ENCODE measurements at regions not wholly inside any gene's neighbourhood (a gene's known extent, or its start where the extent isn't known, plus 50 kb on each side); places are given as distances from the start of the nearest gene placed in this dataset.

DNA sequence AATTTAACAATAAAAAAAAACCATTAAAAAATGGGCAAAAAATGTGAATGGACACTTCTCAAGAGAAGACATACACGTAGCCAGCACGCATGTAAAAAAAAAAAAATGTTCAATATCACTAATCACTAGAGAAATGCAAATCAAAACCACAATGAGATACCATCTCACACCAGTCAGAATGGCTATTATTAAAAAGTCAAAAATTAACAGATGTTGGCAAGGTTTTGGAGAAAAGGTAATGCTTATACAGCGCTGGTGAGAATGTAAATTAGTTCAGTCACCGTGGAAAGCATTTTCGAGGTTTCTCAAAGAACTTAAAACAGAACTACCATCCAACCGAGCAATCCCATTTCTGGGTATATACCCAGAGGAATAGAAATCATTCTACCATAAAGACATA, 1091.5 kb upstream of the B3GALT2 start:
- H3K36me3 Mint-ChIP-seq (ENCODE audit: unreplicated experiment): no peaks in the 10 kb centered on the region
- TF ChIP-seq, protein P1, sequence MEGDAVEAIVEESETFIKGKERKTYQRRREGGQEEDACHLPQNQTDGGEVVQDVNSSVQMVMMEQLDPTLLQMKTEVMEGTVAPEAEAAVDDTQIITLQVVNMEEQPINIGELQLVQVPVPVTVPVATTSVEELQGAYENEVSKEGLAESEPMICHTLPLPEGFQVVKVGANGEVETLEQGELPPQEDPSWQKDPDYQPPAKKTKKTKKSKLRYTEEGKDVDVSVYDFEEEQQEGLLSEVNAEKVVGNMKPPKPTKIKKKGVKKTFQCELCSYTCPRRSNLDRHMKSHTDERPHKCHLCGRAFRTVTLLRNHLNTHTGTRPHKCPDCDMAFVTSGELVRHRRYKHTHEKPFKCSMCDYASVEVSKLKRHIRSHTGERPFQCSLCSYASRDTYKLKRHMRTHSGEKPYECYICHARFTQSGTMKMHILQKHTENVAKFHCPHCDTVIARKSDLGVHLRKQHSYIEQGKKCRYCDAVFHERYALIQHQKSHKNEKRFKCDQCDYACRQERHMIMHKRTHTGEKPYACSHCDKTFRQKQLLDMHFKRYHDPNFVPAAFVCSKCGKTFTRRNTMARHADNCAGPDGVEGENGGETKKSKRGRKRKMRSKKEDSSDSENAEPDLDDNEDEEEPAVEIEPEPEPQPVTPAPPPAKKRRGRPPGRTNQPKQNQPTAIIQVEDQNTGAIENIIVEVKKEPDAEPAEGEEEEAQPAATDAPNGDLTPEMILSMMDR (IDR thresholded peaks at IDR 0.05; ENCODE audit: partially characterized antibody, unreplicated experiment): no peak
- H3K27ac Mint-ChIP-seq (ENCODE audit: unreplicated experiment): no peak overlapping the region
- no peak for DNase-seq
- no peak overlapping the region for H3K4me3 Mint-ChIP-seq (ENCODE audit: unreplicated experiment)
- peaks cover 4% of the 10 kb centered on the region for H3K9me3 Mint-ChIP-seq (ENCODE audit: unreplicated experiment)
- H3K27me3 Mint-ChIP-seq (ENCODE audit: unreplicated experiment): no peaks in the 10 kb centered on the region
- H3K4me1 Mint-ChIP-seq (ENCODE audit: low read depth, unreplicated experiment): no peaks in the 10 kb centered on the region

DNA sequence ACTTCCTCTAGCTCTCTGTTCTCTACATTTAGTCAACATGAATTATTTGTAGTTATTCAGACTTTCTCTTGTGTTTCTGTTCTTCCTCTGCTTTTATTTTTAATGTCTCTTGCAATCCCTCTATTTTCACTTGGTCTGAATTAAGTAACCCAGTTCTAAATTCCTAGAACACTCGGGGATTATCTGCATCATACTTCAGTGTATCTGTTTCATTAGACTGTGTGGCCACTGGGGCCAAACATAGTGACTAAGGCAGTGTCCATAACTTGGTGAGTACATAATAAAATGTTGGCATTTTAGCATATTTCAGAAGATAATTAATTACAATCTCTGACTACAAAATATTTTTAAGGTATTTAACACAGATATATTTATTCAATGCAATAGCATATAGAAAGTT, 1087.2 kb upstream of the B3GALT2 start:
- H3K27ac Mint-ChIP-seq (ENCODE audit: unreplicated experiment): no peak overlapping the region

DNA sequence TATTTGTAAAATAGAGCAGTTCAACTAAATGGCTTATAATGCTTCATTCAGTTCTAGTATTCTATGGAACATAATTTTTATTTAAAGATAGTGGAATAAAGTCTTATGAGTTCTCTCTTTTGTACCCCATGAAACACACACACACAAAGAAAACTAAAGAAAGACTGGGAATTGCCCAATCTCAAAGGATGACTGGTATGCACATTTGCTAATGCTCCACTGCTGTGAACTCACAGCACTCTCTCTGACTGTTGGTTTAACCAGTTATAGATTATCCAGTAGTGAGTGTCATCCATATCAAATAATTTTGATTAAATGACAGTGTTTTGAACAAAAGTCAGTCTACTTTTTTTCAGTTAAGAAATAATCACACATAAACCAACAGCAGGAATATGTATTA, 1082.4 kb upstream of the B3GALT2 start:
- Mint-ChIP-seq H3K27ac (ENCODE audit: unreplicated experiment) (no peak overlapping the region), H3K9me3 (ENCODE audit: unreplicated experiment) (no peaks in the 10 kb centered on the region), H3K4me1 (ENCODE audit: low read depth, unreplicated experiment) (no peaks in the 10 kb centered on the region), H3K27me3 (ENCODE audit: unreplicated experiment) (no peaks in the 10 kb centered on the region), H3K36me3 (ENCODE audit: unreplicated experiment) (no peaks in the 10 kb centered on the region), H3K4me3 (ENCODE audit: unreplicated experiment) (no peak overlapping the region)
- TF ChIP-seq, protein P1 (IDR thresholded peaks at IDR 0.05; ENCODE audit: partially characterized antibody, unreplicated experiment): no peak
- DNase-seq: no peak

More for the DNA sequence above, 1087.2 kb upstream of the B3GALT2 start:
- H3K36me3 Mint-ChIP-seq (ENCODE audit: unreplicated experiment): no peaks in the 10 kb centered on the region
- H3K27me3 Mint-ChIP-seq (ENCODE audit: unreplicated experiment): no peaks in the 10 kb centered on the region
- H3K4me1 Mint-ChIP-seq (ENCODE audit: low read depth, unreplicated experiment): no peaks in the 10 kb centered on the region
- DNase-seq: no peak
- peaks cover under 1% of the 10 kb centered on the region for H3K9me3 Mint-ChIP-seq (ENCODE audit: unreplicated experiment)
- no peak overlapping the region for H3K4me3 Mint-ChIP-seq (ENCODE audit: unreplicated experiment)
- TF ChIP-seq, protein P1 (IDR thresholded peaks at IDR 0.05; ENCODE audit: partially characterized antibody, unreplicated experiment): no peak

DNA sequence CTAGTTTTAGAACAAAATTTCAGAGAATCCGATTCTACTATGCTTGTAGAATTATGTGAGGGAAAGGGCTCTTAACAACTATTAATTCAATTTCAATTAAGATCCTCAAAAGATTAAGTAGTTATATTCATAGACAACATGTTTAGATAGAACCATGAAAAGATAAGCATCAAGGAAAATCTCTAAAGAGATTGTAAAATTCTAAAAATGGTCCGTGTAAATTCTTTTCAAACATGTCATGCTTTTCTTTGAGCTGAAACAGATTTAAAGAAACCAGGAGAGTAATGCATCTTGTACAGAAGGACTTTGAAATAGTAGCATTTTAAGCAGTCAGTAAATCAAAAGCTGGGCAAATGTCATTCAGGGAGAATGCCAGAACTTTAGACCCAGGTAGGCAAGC, 1080.6 kb upstream of the B3GALT2 start:
- TF ChIP-seq, protein P1 (IDR thresholded peaks at IDR 0.05; ENCODE audit: partially characterized antibody, unreplicated experiment): no peak
- no peaks in the 10 kb centered on the region for H3K4me1 Mint-ChIP-seq (ENCODE audit: low read depth, unreplicated experiment)

DNA sequence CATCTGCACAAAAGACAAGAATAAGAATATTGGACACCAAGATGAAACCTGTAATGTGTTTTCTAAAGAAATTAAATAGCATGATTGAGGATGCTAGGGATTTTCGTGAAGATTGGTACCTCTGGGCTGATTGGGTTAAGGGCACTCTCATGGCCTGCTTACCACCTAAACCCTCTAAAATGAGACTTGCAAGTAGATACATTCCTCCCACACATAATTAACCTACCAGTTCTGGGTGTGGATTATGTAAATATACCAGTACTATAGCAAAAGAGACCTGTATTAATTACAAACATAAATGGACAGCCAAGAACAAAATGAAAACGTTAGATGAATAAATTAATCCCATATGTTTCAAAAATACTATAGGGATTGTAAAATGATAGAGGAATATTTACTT, 1069.6 kb upstream of the B3GALT2 start:
- Mint-ChIP-seq H3K9me3 (ENCODE audit: unreplicated experiment) (no peaks in the 10 kb centered on the region), H3K4me1 (ENCODE audit: low read depth, unreplicated experiment) (no peaks in the 10 kb centered on the region), H3K27ac (ENCODE audit: unreplicated experiment) (no peak overlapping the region), H3K4me3 (ENCODE audit: unreplicated experiment) (no peak overlapping the region), H3K27me3 (ENCODE audit: unreplicated experiment) (no peaks in the 10 kb centered on the region), H3K36me3 (ENCODE audit: unreplicated experiment) (no peaks in the 10 kb centered on the region)
- no peak for DNase-seq
- TF ChIP-seq, protein P1 (IDR thresholded peaks at IDR 0.05; ENCODE audit: partially characterized antibody, unreplicated experiment): no peak

More for the DNA sequence above, 1080.6 kb upstream of the B3GALT2 start:
- Mint-ChIP-seq H3K27ac (ENCODE audit: unreplicated experiment) (no peak overlapping the region), H3K4me3 (ENCODE audit: unreplicated experiment) (no peak overlapping the region), H3K27me3 (ENCODE audit: unreplicated experiment) (no peaks in the 10 kb centered on the region), H3K9me3 (ENCODE audit: unreplicated experiment) (peaks cover 3% of the 10 kb centered on the region), H3K36me3 (ENCODE audit: unreplicated experiment) (no peaks in the 10 kb centered on the region)
- no peak for DNase-seq
